ENCODE measurements at regions not wholly inside any gene's neighbourhood (a gene's known extent, or its start where the extent isn't known, plus 50 kb on each side); places are given as distances from the start of the nearest gene placed in this dataset.
"Not testable (repeated sequence)": the region's sequence is repeated elsewhere in the genome, so short reads cannot be mapped to it uniquely, and the experiment has no call there.

DNA sequence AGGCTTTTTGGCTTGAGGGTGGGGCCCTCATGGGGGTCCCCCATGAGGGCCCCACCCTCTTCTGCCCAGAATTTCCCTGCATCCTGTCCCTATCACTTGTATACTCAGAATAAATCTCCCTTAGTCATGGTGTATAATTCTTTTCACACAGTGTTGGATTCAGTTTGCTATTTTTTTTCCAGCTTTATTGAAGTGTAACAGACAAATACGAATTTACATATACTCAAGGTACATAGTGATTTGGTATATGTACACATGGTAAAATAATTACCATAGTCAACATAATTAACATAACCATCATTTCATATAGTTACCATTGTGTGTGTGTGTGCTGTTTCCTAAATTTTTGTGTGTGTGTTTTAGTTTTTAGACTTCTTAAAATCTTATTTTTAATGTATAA is 289.4 kb downstream of the CNTNAP3B start:
- not testable (repeated sequence) for FAIRE-seq; DNase-seq (ENCODE audit: insufficient read length, low spot score)

DNA sequence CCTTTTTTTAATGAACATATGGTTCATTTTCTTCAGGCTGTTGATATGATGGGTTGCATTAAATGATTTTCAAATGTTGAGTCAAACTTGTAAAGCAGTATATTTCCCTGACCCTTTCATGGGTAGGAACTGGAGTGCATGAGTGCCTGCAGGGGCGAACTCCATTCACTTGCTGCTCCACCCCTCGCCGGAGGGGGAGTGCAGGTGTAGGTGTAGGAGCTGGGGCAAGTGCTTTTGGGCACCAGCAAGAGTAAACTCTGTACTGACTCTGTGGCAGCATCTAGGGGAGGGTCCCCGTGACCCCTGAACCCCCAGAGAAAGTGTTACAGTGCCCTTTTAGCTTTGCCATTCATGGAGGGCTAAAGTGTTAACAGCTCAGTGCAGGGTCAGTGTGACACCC is 290.3 kb downstream of the CNTNAP3B start:
- not testable (repeated sequence) for FAIRE-seq

DNA sequence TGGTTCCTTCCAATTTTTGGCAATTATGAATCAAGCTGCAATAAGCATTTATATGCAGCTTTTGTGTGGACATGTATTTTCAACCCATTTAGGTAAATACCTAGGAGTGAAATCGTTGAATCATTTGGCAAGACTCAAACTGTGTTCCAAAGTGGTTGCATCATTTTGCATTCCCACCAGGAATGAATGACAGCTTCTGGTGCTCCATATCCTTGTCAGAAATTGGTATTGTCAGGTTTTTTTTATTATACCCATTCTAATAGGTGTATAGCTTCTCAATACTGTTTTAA is 290.7 kb downstream of the CNTNAP3B start:
- DNase-seq (ENCODE audit: insufficient read length, low spot score); FAIRE-seq: not testable (repeated sequence)

More for the DNA sequence above, 290.3 kb downstream of the CNTNAP3B start:
- not testable (repeated sequence) for DNase-seq (ENCODE audit: insufficient read length, low spot score)

DNA sequence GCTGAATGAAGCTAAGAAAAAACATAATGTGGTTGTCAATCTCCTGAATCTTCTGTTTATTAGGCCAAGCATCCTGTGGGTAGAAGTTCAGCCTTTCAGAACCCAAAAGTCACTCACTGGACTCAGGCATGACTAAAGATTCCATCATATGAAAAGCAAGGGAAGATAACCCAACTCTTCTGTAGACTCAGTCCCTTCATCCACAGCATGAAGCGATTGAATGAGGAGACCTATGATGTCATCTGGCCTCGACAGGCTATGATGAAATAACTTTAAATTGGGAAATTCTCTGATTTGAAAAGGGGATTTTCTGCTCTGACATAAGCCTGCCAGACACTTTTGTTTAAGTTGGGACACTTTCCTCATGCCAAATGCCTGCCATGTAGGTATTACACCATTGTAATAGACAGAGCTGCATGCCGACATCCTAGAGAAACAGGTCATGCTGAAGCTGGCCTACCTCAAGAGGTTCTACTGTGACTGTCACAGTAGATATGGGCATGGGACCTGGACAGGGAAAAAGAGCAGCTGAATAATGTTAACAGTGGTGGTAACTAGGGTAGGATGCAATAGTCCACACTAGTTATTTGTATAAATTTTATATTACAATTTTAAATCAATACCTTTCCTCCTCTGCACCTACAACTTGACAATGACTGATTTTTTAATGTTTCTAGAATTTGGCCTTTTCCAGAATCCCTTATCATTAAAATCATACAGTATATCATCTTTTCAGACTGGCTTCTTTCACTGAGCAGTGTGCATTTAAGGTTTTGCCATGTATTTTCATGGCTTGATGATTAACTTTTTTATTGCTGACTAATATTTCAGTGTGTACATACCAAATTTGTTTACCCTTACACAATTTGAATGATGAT is 291.3 kb downstream of the CNTNAP3B start:
- DNase-seq (ENCODE audit: insufficient read length, low spot score); FAIRE-seq: not testable (repeated sequence)

DNA sequence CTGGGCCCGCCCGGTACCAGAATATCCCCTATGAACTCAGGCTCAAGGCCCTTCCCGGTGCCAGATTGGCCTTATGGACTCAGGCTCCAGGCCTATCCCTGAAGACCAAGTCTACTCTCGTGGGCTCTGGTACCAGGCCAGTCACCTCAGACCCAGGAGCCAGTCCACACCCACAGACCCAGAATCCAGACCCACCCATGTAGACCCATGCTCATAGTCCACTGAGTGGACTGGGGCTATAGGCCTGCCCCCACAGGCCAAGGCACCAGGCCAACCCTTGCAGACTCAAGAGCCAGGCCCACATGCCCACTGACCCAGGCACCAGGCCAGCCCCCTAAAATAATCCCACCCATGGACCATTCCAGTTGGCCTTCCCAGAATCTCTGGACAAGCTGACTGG is 296.1 kb downstream of the CNTNAP3B start:
- FAIRE-seq; DNase-seq (ENCODE audit: insufficient read length, low spot score): not testable (repeated sequence)

DNA sequence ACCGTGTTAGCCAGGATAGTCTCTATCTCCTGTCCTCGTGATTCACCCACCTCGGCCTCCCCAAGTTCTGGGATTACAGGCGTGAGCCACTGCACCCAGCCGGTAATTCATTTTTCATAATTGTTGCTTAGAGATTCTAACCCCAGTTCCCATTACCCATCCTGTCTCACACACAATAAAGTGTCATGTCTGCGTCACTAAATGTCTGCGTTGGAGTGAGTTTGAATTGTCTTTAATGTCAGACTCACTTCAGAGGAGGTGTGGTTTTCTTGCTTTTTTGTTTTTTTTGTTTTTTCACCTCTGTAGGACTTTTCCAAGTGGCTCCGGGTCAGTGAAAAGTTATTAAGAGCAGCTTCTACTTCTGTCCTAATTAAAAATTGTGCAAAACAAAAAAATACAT is 304.5 kb downstream of the CNTNAP3B start:
- not testable (repeated sequence) for DNase-seq (ENCODE audit: insufficient read length, low spot score); FAIRE-seq

DNA sequence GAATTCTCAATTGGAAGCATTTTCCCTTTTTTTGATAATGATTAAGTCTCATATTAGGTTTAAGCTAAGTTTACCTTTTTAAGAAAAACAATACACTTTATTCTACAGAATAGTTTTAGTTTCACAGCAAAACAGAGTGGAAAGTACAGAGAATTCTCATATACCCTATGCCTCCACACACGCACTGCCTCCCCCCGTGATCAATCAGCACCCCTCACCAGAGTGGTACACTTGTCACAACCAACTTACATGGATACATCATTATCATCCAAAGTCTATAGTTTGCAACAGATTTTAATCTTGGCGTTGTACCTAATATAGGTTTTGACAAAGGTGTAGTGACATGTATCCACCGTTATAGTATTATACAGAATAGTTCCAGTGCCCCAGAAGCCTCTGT is 326.5 kb downstream of the CNTNAP3B start:
- not testable (repeated sequence) for DNase-seq (ENCODE audit: insufficient read length, low spot score); FAIRE-seq

DNA sequence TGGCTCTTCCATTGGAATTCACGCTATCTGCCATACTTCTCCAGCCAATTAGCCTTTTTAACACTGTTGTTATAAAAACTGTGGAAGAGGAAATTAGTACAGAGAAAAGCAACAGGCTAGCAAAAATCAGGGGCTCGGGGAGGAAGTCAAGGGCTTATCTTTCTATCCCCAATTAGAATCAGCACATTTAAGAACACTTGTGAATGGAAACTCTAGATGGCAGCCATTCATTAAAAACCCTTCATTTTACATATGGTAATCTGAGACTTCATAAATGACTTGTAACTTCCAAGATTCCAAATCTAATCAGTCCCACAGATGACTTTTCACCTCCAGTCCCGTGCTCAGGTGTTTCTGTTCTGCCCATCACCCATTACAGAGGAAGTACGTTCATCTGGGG is 330.5 kb downstream of the CNTNAP3B start:
- DNase-seq (ENCODE audit: insufficient read length, low spot score); FAIRE-seq: not testable (repeated sequence)

DNA sequence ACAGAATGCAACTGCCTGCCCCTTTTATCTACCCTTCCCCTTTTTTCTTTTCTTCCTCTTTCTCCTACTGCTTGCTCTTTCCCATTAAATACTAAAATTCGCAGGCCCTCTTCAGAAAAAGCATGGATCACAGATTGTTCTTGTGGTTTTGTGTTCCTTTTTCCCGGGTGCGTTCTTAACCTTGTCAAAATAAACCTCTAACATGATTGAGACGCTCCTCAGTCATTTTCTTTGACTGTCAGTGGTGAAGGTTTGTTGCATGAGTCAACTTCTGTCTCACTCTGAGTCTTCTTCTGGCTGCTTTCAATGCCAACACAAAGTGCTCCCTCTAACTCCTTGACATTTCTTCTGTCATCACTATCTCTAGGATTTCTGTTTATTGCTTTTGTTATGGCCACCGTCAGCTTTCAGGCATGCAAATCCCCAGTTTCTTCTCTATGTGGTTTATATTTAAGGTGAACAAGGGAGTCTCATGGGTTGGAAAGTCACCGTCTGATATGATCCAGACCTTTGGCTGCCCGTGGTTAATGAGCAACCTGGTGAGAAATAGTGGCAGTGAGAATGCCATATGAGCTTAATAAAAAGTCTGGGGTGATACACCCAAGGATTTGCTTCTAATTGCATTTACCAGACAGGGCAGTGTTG is 338.4 kb downstream of the CNTNAP3B start:
- not testable (repeated sequence) for FAIRE-seq; DNase-seq (ENCODE audit: insufficient read length, low spot score)

DNA sequence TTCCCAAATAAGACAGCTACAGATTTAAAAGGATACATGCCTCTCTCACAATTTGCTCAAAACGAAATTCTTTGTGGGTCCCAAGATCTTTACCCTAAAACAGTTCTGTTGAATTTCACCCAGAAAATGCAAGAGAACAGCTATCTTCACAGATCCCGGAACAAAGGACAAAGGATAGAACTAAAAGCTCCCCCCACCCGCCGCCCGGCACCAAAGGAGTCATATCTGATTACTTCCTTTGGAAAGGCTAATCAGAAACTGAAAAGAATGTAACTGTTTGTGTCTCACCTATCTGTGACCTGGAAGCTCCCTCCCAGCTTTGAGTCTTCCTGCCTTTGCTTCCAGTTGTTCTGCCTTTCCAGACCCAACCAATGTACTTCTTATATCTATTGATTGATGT is 339.2 kb downstream of the CNTNAP3B start:
- FAIRE-seq; DNase-seq (ENCODE audit: insufficient read length, low spot score): not testable (repeated sequence)

DNA sequence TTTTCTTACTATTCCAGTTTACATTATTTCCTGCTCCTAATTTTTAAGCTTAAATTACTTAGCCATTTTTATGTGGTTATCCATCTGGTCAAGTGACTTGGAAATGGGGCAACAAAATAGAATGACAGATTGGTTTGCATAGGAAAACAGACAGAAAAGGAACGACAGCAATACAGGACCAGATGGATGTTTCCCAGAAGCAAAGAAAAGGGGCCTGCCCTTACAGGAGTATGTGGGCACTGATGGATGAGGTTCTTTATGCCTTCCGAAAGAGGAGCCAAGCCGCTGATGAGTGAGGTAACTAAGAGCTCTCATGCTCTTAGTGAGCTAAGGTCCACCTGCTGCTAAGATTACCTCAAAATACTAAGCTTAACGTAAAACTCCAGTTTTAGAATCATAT is 339.8 kb downstream of the CNTNAP3B start:
- DNase-seq (ENCODE audit: insufficient read length, low spot score); FAIRE-seq: not testable (repeated sequence)

DNA sequence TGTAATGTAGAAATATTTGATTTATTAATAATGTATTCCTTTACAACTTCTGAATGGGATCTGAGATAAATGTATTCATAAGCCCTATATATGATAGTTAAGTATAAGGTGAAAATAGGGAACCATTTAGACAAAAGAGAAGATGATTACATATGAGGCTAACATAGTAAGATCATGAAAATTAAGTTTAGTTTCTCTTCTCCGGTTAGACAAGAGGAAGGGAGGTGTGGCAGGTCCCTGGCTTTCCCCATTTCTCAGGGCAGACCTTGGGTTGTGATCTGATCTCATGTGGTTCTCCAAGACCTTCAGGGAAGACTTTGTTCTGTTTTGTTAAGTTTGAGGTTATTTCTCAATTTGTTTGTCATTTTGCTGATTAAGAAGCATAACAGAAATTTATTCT is 341.3 kb downstream of the CNTNAP3B start:
- not testable (repeated sequence) for DNase-seq (ENCODE audit: insufficient read length, low spot score); FAIRE-seq

DNA sequence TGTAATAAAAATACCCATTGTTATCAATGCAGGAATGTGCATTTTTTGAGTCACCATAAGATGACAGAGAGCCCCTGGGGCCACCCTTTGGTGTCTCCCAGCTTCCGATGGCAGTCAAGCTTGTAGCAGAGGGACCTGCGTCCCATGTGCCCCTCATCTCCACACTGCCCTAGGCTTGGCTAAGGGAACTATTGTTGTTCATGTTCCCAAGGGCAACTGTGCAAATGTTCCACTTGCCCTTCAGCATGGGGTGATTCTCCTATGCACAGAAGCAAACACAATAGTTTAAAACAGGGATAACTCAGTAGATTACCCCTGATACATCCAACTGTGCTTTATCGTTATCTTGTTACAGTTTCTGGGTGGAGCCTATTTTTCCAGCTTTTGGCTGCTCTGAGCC is 342.0 kb downstream of the CNTNAP3B start:
- not testable (repeated sequence) for FAIRE-seq; DNase-seq (ENCODE audit: insufficient read length, low spot score)

DNA sequence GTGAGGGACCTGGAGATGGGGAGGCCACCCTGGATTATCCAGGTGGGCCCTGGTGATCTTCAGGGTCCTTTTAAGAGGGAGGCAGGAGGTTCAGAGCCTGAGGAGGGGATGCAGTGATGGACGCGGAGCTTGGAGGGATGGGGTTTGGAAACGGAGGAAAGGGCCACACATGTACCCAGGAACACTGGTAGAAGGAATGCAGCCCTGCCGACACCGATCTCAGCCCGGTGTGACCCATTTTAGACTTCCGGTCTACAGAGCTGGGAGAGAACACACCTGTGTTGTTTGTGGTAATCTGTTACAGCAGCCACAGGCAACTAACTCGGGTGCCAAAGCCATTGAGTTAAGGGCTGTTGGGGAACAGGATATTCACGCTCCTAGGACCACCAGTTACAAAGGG is 345.2 kb downstream of the CNTNAP3B start:
- FAIRE-seq; DNase-seq (ENCODE audit: insufficient read length, low spot score): not testable (repeated sequence)

DNA sequence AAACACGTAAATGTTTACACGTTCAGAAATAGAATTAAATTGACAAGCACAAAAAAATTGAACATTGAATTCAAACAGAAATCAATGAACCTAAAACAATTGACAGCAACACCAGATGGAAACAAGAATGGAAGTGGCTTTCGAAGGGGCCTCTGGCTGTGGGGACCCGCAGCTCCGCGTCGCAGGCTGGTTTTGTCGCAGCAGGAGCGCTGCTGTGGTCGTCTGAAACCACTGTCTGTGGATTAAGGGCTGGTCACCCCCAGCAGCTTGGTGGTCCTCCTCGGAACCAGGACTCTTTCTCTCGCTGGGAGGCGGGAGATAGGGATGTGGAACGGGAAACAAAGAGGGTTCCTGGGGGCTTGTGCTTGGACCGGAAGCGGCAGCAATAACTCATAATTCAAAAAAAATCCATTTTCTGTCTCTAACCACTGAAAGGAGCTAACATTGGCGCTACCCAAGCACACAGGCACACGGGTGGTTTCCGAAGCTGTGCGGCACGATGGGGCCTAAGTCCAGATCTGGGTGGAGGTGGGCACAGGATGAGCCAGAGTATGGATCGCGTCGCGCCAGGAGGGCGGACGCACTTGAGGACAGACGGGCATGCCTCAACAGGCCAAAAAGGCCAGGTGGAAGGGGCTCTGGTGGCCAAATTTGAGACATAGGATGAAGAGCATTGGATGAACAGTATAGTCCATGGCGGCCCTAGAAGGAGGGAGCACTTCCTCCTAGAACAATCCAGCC is 346.0 kb downstream of the CNTNAP3B start:
- DNase-seq (ENCODE audit: insufficient read length, low spot score); FAIRE-seq: not testable (repeated sequence)

DNA sequence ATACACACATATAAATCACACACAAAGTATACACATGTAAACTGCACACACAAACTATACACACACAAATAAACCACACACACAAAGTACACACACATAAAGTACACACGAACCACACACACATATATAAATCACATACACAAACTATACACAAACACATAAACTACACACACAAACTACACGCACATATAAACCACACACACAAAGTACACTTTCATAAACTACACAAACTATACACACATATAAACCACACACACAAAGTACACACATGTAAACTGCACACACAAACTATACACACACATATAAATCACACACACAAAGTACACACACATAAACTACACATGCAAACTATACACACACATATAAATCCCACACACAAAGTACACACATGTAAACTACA is 347.3 kb downstream of the CNTNAP3B start:
- not testable (repeated sequence) for DNase-seq (ENCODE audit: insufficient read length, low spot score); FAIRE-seq

DNA sequence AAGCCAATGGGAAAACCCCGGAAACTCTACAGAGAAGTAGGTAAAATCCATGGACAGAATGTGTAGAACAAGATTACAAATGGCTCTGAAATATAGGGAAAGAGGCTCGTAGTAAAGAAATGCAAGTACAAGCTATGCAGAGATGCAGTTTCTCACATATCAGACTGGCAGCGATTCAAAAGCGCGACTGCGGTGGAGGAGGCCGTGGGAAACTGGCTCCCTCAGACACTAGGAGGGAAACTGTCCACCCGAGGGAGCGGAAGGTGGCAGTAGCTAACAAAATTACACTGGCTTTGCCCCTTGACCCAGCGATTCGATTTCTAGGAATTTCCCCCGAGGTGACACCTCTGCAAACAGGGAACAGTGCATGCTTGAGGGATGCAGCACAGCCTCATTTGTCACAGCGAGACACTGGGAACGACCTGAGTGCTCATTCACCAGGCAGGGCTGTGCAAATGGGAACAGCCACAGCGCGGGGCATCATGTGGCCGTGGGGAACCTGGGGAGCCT is 349.3 kb downstream of the CNTNAP3B start:
- DNase-seq (ENCODE audit: insufficient read length, low spot score); FAIRE-seq: not testable (repeated sequence)

DNA sequence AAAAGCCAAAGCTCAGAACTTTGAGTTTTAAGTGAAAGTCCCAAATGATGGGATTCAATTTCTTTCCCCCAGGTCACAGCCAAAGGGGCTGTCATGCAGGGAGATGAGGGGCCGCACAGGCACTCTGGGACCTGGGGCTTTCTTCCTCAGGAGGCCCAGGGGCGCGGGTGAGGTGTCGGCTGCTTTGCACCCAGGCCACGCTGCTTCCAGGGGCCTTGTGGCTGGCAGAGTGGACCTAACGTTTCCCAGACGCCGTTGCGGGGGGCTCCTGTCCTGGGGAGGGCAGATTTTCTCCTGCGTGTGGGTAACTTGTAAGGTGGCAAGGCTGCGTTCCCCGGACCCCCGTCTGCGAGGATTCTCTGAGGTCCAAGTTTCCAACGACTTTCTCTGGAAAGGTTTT is 350.0 kb downstream of the CNTNAP3B start:
- not testable (repeated sequence) for FAIRE-seq; DNase-seq (ENCODE audit: insufficient read length, low spot score)

DNA sequence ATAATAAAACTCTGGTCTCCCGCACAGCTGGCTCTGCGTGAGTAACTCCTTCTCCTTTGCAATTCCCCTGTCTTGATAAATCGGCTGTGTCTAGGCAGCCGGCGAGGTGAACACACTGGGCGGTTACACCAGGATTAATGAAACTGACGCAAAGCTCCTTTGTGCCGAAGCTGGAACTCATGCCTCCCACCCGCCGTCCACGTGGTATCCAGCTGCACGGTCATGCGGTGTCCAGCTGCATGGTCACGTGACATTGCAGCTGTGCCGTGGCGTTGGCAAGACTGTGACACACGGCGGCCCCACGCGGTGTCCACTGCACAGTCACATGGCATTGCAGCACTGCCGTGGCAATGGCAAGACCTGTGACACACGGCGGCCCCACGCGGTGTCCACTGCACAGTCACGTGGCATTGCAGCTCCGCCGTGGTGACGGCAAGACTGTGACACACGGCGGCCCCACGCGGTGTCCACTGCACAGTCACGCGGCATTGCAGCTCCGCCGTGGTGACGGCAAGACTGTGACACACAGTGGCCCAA is 350.6 kb downstream of the CNTNAP3B start:
- DNase-seq (ENCODE audit: insufficient read length, low spot score); FAIRE-seq: not testable (repeated sequence)

DNA sequence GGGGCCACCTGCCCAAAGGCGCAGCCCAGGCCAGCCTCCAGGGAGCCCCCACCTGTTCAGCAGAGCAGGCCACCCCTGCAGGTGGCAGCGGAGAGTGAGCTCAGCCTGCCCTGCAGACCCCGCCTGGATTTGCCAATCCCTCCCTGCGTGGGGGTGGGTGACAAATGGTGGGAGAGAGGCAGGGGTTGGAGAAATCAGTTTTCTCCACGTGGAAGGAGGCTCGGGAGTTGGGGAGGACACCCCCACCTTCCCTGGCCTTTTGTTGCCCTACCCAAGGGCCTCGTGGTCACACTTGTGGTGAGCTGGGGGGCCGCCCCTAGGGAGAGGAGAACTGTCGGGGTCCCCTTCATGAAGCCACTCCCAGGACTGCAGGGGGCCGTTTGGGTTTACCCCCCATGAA is 351.7 kb downstream of the CNTNAP3B start:
- not testable (repeated sequence) for FAIRE-seq; DNase-seq (ENCODE audit: insufficient read length, low spot score)
